ENCODE measurements at regions not wholly inside any gene's neighbourhood (a gene's known extent, or its start where the extent isn't known, plus 50 kb on each side); places are given as distances from the start of the nearest gene placed in this dataset.

GRCh38 chr9:117796681-117797080 is 92.5 kb downstream of the TLR4 start:
- TF ChIP-seq TAF1 (IDR thresholded peaks at IDR 0.05; ENCODE audit: borderline replicate concordance, insufficient read depth, low read length) (no peak), REST (IDR thresholded peaks at IDR 0.05; ENCODE audit: insufficient read depth in 1 of 2, low read depth in 2 of 2, low read length in 2 of 2) (no peak)
